Heart right ventricle (tissue), 16 donors: ENCODE measurements at regions not wholly inside any gene's neighbourhood (a gene's known extent, or its start where the extent isn't known, plus 50 kb on each side); places are given as distances from the start of the nearest gene placed in this dataset.
A peak's percentile ranks its signal among the peaks of the same experiment; 100 is the strongest.

Experiments used
- ATAC-seq, 8 donors: fragments of 200-7000 bp; cut with Tn5 transposase; one replicate each; pipeline ENCODE4 v1.9.1; 2020; ENCODE audit warnings: mild to moderate bottlenecking in 8 of 8, moderate library complexity in 8 of 8, moderate number of reproducible peaks in 1 of 8
- DNase-seq, 2 donors: peaks; one replicate each; pipeline ENCODE4 v3.0.0-alpha.2; 2020
- H3K27ac ChIP-seq, 10 donors: fragments of 200-600 bp; sonication (generic) in 2 of 10; one replicate each; pipeline versions ENCODE4 v1.5.0 to v1.8.0; 2020 to 2022; ENCODE audit warnings: mild to moderate bottlenecking in 3 of 10
- H3K27me3 ChIP-seq, 7 donors: fragments of 200-600 bp; one replicate each; pipeline ENCODE4 v1.8.0; 2021 to 2022; ENCODE audit warnings: mild to moderate bottlenecking in 2 of 7
- H3K36me3 ChIP-seq, 9 donors: fragments of 200-600 bp; sonication (generic) in 1 of 9; one replicate each; pipeline versions ENCODE4 v1.5.0 to v1.8.0; 2020 to 2022; ENCODE audit warnings: mild to moderate bottlenecking in 2 of 9
- H3K4me1 ChIP-seq, 9 donors: fragments of 200-600 bp; sonication (generic) in 1 of 9; one replicate each; pipeline versions ENCODE4 v1.5.0 to v1.8.0; 2020 to 2022; ENCODE audit warnings: mild to moderate bottlenecking in 4 of 9
- H3K4me3 ChIP-seq, 10 donors: fragments of 200-600 bp; sonication (generic) in 2 of 10; one replicate each; pipeline versions ENCODE4 v1.5.0 to v1.8.0; 2020 to 2022; ENCODE audit warnings: mild to moderate bottlenecking in 7 of 10, moderate library complexity in 2 of 10
- H3K9me3 ChIP-seq, 11 donors: fragments of 200-600 bp in 10 of 11; sonication (generic) in 2 of 11; one replicate each; pipeline versions ENCODE4 v1.5.0 to v1.8.0; 2013 to 2022; ENCODE audit warnings: mild to moderate bottlenecking in 2 of 11, control low read depth in 1 of 11, moderate library complexity in 1 of 11
- CTCF ChIP-seq, 9 donors: fragments of 200-600 bp; sonication (generic) in 2 of 9; IDR thresholded peaks; one replicate each; pipeline versions ENCODE4 v1.5.0 to v1.8.0; 2021 to 2022; ENCODE audit warnings: antibody characterized with exemption in 9 of 9, mild to moderate bottlenecking in 5 of 9, moderate library complexity in 1 of 9
- WGBS, 2 donors: extraction: QIAGEN DNeasy Blood & Tissue Kit; methylation state at CpG; one replicate each; pipeline ENCODE4 v1.1.7; 2013; ENCODE audit warnings: inconsistent platforms in 1 of 2; 5-methylcytosine and 5-hydroxymethylcytosine counted together
- intact Hi-C, 10 donors: fragments of 100-400 bp; cut with DNase I; formaldehyde crosslinking; loops; one replicate each; pipeline versions ENCODE4 v1.11.1 to v1.14.2; 2022
- donor health status: Arrhythmogenic right ventricular cardiomyopathy.
- donor health status: ischemic (EF 13 %, LVEDD 7.1; RV severe dilation, severe dysfunction).
- donor health status: healthy with polysubstance abuse.
- donor health status: DM: no; HTN: yes; CAD: no.
- donor health status: DM: no; HTN: no; CAD: no.
- donor health status: ischemic (EF 25% LVEDD 6.9; RV normal size, moderate dysfunction).
- donor health status: ischemic (EF 25% LVEDD 5.7; RV mildly dilated, moderate dysfunction).
- donor health status: healthy.
- donor health status: DM: yes; HTN: yes; CAD: no.
- donor health status: Ischemic cardiomyopathy.
- donor health status: ischemic (EF 35%, LVEDD 5.7; RV mildly dilated, moderate dysfunction).
- donor health status: nonischemic (EF 11% LVEDD 7.7; RV severe dilation, severe dysfunction).
- donor health status: DM: yes; HTN: yes; CAD: no.
- donor health status: PGD.
- donor health status: ischemic (EF 29% LVEDD 5.4; RV normal size, mild dysfunction).
- donor health status: nonischemic (EF 23%, LVEDD 6.1; RV moderate dilation, normal function).

GRCh38 chr1:38783640-38784229 lies 75.8 kb downstream of the RRAGC start:
- Histone ChIP-seq H3K27me3 (peaks cover 0 to 95% (median 91%) of the 10 kb centered on the region in 7 donors), H3K36me3 (no peaks in the 10 kb centered on the region), H3K9me3 (no peaks in the 10 kb centered on the region), H3K4me1 (peaks cover 0 to 10% (median 0%) of the 10 kb centered on the region in 9 donors), H3K4me3 (peak overlapping the region in 1 of 10 donors; percentile 17), H3K27ac (no peak overlapping the region)
- DNase-seq (no peak), ATAC-seq (no peak)
- intact Hi-C loops, result no loop called here
- WGBS, 2 donors, result 17 to 31% methylated on average over 32 to 34 of the region's 34 CpGs
- TF ChIP-seq CTCF (IDR thresholded peaks at IDR 0.05), result no peak

- H3K27me3 ChIP-seq, result peaks cover 0 to 89% (median 83%) of the 10 kb centered on the region in 7 donors
- DNase-seq (no peak), ATAC-seq (no peak)
- intact Hi-C loops, result no loop called here
- H3K9me3 ChIP-seq, result no peaks in the 10 kb centered on the region
- 56 to 59% methylated on average over 4 of the region's 4 CpGs for WGBS, 2 donors
- no peak overlapping the region for H3K4me3 ChIP-seq
- H3K4me1 ChIP-seq, result peaks cover 0 to 10% (median 0%) of the 10 kb centered on the region in 9 donors
- H3K27ac ChIP-seq, result no peak overlapping the region
- no peak for TF ChIP-seq CTCF (IDR thresholded peaks at IDR 0.05)
- H3K36me3 ChIP-seq, result no peaks in the 10 kb centered on the region
Observed at GRCh38 chr1:38781872-38782617, 77.5 kb downstream of the RRAGC start.

GRCh38 chr1:38780133-38780532 lies 79.4 kb downstream of the RRAGC start:
- Histone ChIP-seq H3K4me3 (no peak overlapping the region), H3K36me3 (no peaks in the 10 kb centered on the region), H3K27me3 (peaks cover 0 to 86% (median 74%) of the 10 kb centered on the region in 7 donors), H3K27ac (no peak overlapping the region), H3K4me1 (peaks cover 0 to 10% (median 0%) of the 10 kb centered on the region in 9 donors), H3K9me3 (no peaks in the 10 kb centered on the region)
- DNase-seq (no peak), ATAC-seq (no peak)
- TF ChIP-seq CTCF (IDR thresholded peaks at IDR 0.05), result no peak
- intact Hi-C loops, result no loop called here
- 67 to 73% methylated on average over 4 of the region's 4 CpGs for WGBS, 2 donors

GRCh38 chr1:38779491-38779890 lies 80.1 kb downstream of the RRAGC start:
- DNase-seq, result no peak
- ATAC-seq, result no peak
- H3K36me3 ChIP-seq, result no peaks in the 10 kb centered on the region
- no peak overlapping the region for H3K4me3 ChIP-seq
- peaks cover 0 to 10% (median 0%) of the 10 kb centered on the region in 9 donors for H3K4me1 ChIP-seq
- H3K9me3 ChIP-seq, result no peaks in the 10 kb centered on the region
- intact Hi-C loops, result no loop called here
- H3K27me3 ChIP-seq, result peaks cover 0 to 81% (median 67%) of the 10 kb centered on the region in 7 donors
- WGBS, 2 donors, result 67% methylated on average over 5 of the region's 5 CpGs
- no peak overlapping the region for H3K27ac ChIP-seq
- TF ChIP-seq CTCF (IDR thresholded peaks at IDR 0.05), result no peak
